ENCODE measurements at regions not wholly inside any gene's neighbourhood (a gene's known extent, or its start where the extent isn't known, plus 50 kb on each side); places are given as distances from the start of the nearest gene placed in this dataset.

- intact Hi-C loops (cut with DNase I) = loop anchor here (2.0 to 10.0 kb wide), 2 partner anchors 66 to 186 kb away; partner anchors contain the start of gene FNDC3A
- no peak for DNase-seq
- Histone ChIP-seq H3K27me3 (no peaks in the 10 kb centered on the region), H3K27ac (peak overlapping the region in 3 of 4 donors; percentile 50 to 64 (median 54)), H3K36me3 (no peaks in the 10 kb centered on the region), H3K4me3 (no peak overlapping the region), H3K9me3 (no peaks in the 10 kb centered on the region), H3K4me1 (peaks cover 0 to 19% (median 10%) of the 10 kb centered on the region in 4 donors)
- 77 to 88% methylated on average over 2 of the region's 2 CpGs for WGBS, 2 donors
- TF ChIP-seq POLR2AphosphoS5 (IDR thresholded peaks at IDR 0.05) = peak; percentile 42 to 76 (median 59)
- no peak for TF ChIP-seq CTCF (IDR thresholded peaks at IDR 0.05)
- peak in 1 of 4 donors; percentile 30 for TF ChIP-seq EP300 (IDR thresholded peaks at IDR 0.05)
- TF ChIP-seq POLR2A (IDR thresholded peaks at IDR 0.05) = no peak
Observed at GRCh38 chr13:48908381-48909055, 67.2 kb upstream of the FNDC3A start.

- Histone ChIP-seq H3K27me3 (no peaks in the 10 kb centered on the region), H3K9me3 (no peaks in the 10 kb centered on the region), H3K27ac (peak overlapping the region in 3 of 4 donors; percentile 50 to 64 (median 54)), H3K36me3 (no peaks in the 10 kb centered on the region), H3K4me1 (peaks cover 0 to 19% (median 10%) of the 10 kb centered on the region in 4 donors), H3K4me3 (no peak overlapping the region)
- TF ChIP-seq POLR2AphosphoS5 (IDR thresholded peaks at IDR 0.05) (peak in 2 of 4 donors; percentile 10 to 16), CTCF (IDR thresholded peaks at IDR 0.05) (no peak)
- DNase-seq = peak; percentile 88
- intact Hi-C loops (cut with DNase I) = loop anchor here (2.0 to 10.0 kb wide), 2 partner anchors 66 to 186 kb away; partner anchors contain the start of gene FNDC3A
- 77 to 81% methylated on average over 2 of the region's 2 CpGs for WGBS, 2 donors
Observed at GRCh38 chr13:48909056-48909389, 66.7 kb upstream of the FNDC3A start.

- intact Hi-C loops (cut with DNase I) = no loop called here
- no peaks in the 10 kb centered on the region for H3K27me3 ChIP-seq
- no peak overlapping the region for H3K4me3 ChIP-seq
- TF ChIP-seq EP300 (IDR thresholded peaks at IDR 0.05) (no peak), CTCF (IDR thresholded peaks at IDR 0.05) (no peak), POLR2A (IDR thresholded peaks at IDR 0.05) (no peak), POLR2AphosphoS5 (IDR thresholded peaks at IDR 0.05) (no peak)
- H3K4me1 ChIP-seq = peaks cover 0 to 19% (median 10%) of the 10 kb centered on the region in 4 donors
- H3K27ac ChIP-seq = no peak overlapping the region
- no peak for DNase-seq
- no peaks in the 10 kb centered on the region for H3K36me3 ChIP-seq
- no peaks in the 10 kb centered on the region for H3K9me3 ChIP-seq
- 34 to 40% methylated on average over 2 of the region's 2 CpGs for WGBS, 2 donors
Observed at GRCh38 chr13:48910686-48911085, 65.0 kb upstream of the FNDC3A start.

GRCh38 chr13:48919751-48920150 is 56.0 kb upstream of the FNDC3A start:
- Histone ChIP-seq H3K4me3 (no peak overlapping the region), H3K27me3 (no peaks in the 10 kb centered on the region), H3K36me3 (no peaks in the 10 kb centered on the region), H3K4me1 (no peaks in the 10 kb centered on the region), H3K27ac (no peak overlapping the region), H3K9me3 (no peaks in the 10 kb centered on the region)
- no peak for TF ChIP-seq CTCF (IDR thresholded peaks at IDR 0.05)
- intact Hi-C loops (cut with DNase I) = no loop called here
- DNase-seq = no peak
- WGBS, 2 donors = 42 to 68% methylated on average over 1 of the region's 1 CpG

GRCh38 chr13:48920730-48921129 is 55.0 kb upstream of the FNDC3A start:
- Histone ChIP-seq H3K36me3 (no peaks in the 10 kb centered on the region), H3K9me3 (no peaks in the 10 kb centered on the region), H3K27ac (no peak overlapping the region), H3K27me3 (no peaks in the 10 kb centered on the region), H3K4me1 (no peaks in the 10 kb centered on the region), H3K4me3 (no peak overlapping the region)
- 90 to 93% methylated on average over 6 of the region's 6 CpGs for WGBS, 2 donors
- no peak for DNase-seq
- TF ChIP-seq POLR2A (IDR thresholded peaks at IDR 0.05) = no peak
- no peak for TF ChIP-seq CTCF (IDR thresholded peaks at IDR 0.05)
- TF ChIP-seq EP300 (IDR thresholded peaks at IDR 0.05) = no peak
- TF ChIP-seq POLR2AphosphoS5 (IDR thresholded peaks at IDR 0.05) = no peak
- intact Hi-C loops (cut with DNase I) = no loop called here

Data from sigmoid colon (tissue), 6 donors.